Amniotic epithelial cell (primary cell): ENCODE measurements at regions not wholly inside any gene's neighbourhood (a gene's known extent, or its start where the extent isn't known, plus 50 kb on each side); places are given as distances from the start of the nearest gene placed in this dataset.
"Not testable (repeated sequence)": the region's sequence is repeated elsewhere in the genome, so short reads cannot be mapped to it uniquely, and the experiment has no call there.

Experiments
- DNase-seq: peaks from one replicate; pipeline ENCODE4 v3.0.0-alpha.2; 2010; ENCODE audit warnings: low read depth

- DNase-seq, result not testable (repeated sequence)
Measured at GRCh38 chr1:146715054-146715453, 223.1 kb upstream of the NBPF12 start.

- DNase-seq, result peak; percentile 0
Measured at GRCh38 chr1:146710838-146711521, 227.1 kb upstream of the NBPF12 start.

- DNase-seq, result not testable (repeated sequence)
Measured at GRCh38 chr1:146709302-146709701, 228.8 kb upstream of the NBPF12 start.

GRCh38 chr1:146704162-146704724 is 233.9 kb upstream of the NBPF12 start:
- DNase-seq, result not testable (repeated sequence)

- not testable (repeated sequence) for DNase-seq
Measured at GRCh38 chr1:146701320-146701719, 236.8 kb upstream of the NBPF12 start.

- DNase-seq, result not testable (repeated sequence)
Measured at GRCh38 chr1:146695388-146695787, 242.7 kb upstream of the NBPF12 start.

GRCh38 chr1:146691798-146692197 is 246.3 kb upstream of the NBPF12 start:
- DNase-seq, result not testable (repeated sequence)

GRCh38 chr1:146688893-146689292 is 249.2 kb upstream of the NBPF12 start:
- DNase-seq, result not testable (repeated sequence)

GRCh38 chr1:146686777-146687366 is 251.3 kb upstream of the NBPF12 start:
- not testable (repeated sequence) for DNase-seq

GRCh38 chr1:146683126-146683429 is 255.0 kb upstream of the NBPF12 start:
- not testable (repeated sequence) for DNase-seq

- DNase-seq, result not testable (repeated sequence)
Measured at GRCh38 chr1:146682227-146683125, 255.6 kb upstream of the NBPF12 start.

GRCh38 chr1:146673729-146674299 is 264.3 kb upstream of the NBPF12 start:
- DNase-seq, result not testable (repeated sequence)

- DNase-seq, result not testable (repeated sequence)
Measured at GRCh38 chr1:146672608-146673007, 265.5 kb upstream of the NBPF12 start.

GRCh38 chr1:146671588-146671987 is 266.5 kb upstream of the NBPF12 start:
- DNase-seq, result not testable (repeated sequence)

- DNase-seq, result not testable (repeated sequence)
Measured at GRCh38 chr1:146670832-146671566, 267.1 kb upstream of the NBPF12 start.

- not testable (repeated sequence) for DNase-seq
Measured at GRCh38 chr1:146666275-146666674, 271.8 kb upstream of the NBPF12 start.

- not testable (repeated sequence) for DNase-seq
Measured at GRCh38 chr1:146660242-146660641, 277.9 kb upstream of the NBPF12 start.

- DNase-seq, result not testable (repeated sequence)
Measured at GRCh38 chr1:146656356-146657060, 281.6 kb upstream of the NBPF12 start.

- DNase-seq, result not testable (repeated sequence)
Measured at GRCh38 chr1:146654763-146655162, 283.4 kb upstream of the NBPF12 start.

- not testable (repeated sequence) for DNase-seq
Measured at GRCh38 chr1:146645978-146646604, 292.0 kb upstream of the NBPF12 start.
